SW480 (cell line): ENCODE measurements at regions not wholly inside any gene's neighbourhood (a gene's known extent, or its start where the extent isn't known, plus 50 kb on each side); places are given as distances from the start of the nearest gene placed in this dataset.
"Not testable (repeated sequence)": the region's sequence is repeated elsewhere in the genome, so short reads cannot be mapped to it uniquely, and the experiment has no call there.

Experiments
- DNase-seq: peaks from one replicate; pipeline ENCODE4 v3.0.0-alpha.2; 2016; ENCODE audit warnings: low spot score

- no peak for DNase-seq
Observed at GRCh38 chrX:1778817-1779216, 164.0 kb downstream of the ASMT start.

- no peak for DNase-seq
Observed at GRCh38 chrX:1779626-1780025, 164.8 kb downstream of the ASMT start.

- DNase-seq = no peak
Observed at GRCh38 chrX:1781766-1782165, 166.9 kb downstream of the ASMT start.

GRCh38 chrX:1784773-1785172 lies 169.9 kb downstream of the ASMT start:
- DNase-seq = no peak

- no peak for DNase-seq
Observed at GRCh38 chrX:1788300-1788911, 173.5 kb downstream of the ASMT start.

- no peak for DNase-seq
Observed at GRCh38 chrX:1792636-1793035, 177.8 kb downstream of the ASMT start.

DNA sequence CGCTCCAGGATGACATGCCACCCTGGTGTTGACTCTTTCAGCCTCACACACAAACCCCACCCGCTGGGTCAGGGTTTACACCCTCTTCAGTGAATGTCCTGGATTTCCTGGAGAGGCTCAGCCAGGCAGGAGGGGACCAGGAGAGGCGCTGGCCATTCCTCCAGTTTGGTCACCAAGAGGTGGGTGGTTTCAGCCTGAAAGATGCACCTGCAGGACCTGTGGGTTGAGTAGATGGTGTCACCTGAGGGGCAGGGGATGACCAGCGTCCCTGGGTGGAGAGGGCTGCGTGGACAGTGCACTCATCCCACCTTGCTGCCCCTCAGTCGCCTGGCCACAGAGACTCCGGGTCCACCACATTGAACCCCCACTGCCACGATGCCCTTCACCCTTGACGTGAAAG lies 179.7 kb downstream of the ASMT start:
- no peak for DNase-seq

GRCh38 chrX:1802912-1803311 lies 188.1 kb downstream of the ASMT start:
- DNase-seq = no peak

- DNase-seq = no peak
Observed at GRCh38 chrX:1803741-1804140, 188.9 kb downstream of the ASMT start.

DNA sequence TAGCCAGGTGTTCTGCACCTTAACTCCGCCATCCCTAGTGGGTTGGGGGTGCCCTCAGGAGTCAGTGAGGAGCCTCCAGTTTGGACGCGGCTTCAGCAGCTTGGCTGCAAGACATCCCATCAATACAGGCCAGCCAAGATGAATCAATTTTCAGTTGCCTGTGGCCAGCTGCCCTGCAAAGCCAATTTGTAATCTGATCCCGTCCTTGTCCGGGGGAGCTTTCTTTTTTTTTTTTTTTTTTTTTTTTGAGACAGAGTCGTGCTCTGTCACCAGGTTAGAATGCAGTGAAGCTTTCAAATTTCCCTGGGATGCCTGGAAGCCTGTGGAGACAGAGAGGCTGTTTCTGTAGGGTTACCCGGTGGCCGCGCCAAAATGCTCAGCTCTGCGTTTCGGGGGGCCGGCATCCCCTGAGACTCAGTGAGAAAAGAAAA lies 192.5 kb downstream of the ASMT start:
- DNase-seq = peak; percentile 38

- no peak for DNase-seq
Observed at GRCh38 chrX:1809581-1809980, 194.7 kb downstream of the ASMT start.

- no peak for DNase-seq
Observed at GRCh38 chrX:1813809-1814208, 198.9 kb downstream of the ASMT start.

DNA sequence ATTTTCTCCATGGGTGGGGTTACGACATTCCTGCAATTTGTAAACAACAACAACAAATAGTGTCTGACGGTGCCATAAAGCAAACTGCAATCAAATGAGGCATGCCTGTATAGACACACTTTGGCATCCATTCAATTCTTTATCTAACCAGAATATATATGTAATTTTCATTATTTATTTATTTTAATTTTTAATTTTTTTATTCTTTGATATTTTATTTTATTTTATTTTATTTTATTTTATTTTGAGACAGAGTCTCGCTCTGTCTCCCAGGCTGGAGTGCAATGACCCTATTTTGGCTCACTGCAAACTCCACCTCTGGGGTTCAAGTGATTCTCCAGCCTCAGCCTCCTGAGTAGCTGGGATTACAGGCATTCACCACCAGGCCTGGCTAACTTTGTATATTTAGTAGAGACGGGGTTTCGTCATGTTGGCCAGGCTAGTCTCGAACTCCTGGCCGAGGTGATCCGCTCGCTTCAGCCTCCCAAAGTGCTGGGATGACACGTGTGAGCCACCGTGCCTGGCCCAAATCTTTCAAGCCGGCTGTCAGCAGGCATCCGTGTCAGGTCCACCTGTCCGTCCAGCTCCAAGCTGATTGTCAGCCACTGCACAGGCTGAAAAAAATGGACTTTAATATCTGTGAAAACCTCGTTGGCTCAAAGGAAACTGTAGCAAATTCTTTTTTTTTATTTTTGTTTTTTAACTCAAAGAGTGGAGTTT lies 200.8 kb downstream of the ASMT start:
- DNase-seq = no peak

GRCh38 chrX:1816387-1816982 lies 201.6 kb downstream of the ASMT start:
- not testable (repeated sequence) for DNase-seq

- no peak for DNase-seq
Observed at GRCh38 chrX:1821846-1822245, 207.0 kb downstream of the ASMT start.

DNA sequence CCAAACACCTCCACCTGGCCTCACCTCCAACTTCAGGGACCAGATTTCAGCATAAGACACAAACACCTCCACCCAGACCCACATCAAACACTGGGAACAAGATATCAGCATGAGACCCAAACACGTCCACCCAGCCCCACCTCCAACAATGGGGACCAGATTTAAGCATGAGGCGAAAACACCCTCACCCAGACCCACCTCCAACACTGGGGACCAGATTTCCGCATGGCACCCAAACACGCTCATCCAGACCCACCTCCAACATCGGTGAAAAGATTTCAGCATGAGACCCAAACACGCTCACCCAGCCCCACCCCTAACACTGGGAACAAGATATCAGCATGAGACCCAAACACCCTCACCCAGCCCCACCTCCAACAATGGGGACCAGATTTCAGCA lies 210.0 kb downstream of the ASMT start:
- DNase-seq = no peak

- DNase-seq = no peak
Observed at GRCh38 chrX:1833656-1834360, 218.9 kb downstream of the ASMT start.

- DNase-seq = no peak
Observed at GRCh38 chrX:1835056-1835455, 220.2 kb downstream of the ASMT start.

GRCh38 chrX:1836683-1837082 lies 221.8 kb downstream of the ASMT start:
- DNase-seq = no peak

GRCh38 chrX:1841746-1842145 lies 226.9 kb downstream of the ASMT start:
- no peak for DNase-seq

- DNase-seq = not testable (repeated sequence)
Observed at GRCh38 chrX:1847000-1847399, 232.1 kb downstream of the ASMT start.

- DNase-seq = not testable (repeated sequence)
Observed at GRCh38 chrX:1847790-1848189, 232.9 kb downstream of the ASMT start.

DNA sequence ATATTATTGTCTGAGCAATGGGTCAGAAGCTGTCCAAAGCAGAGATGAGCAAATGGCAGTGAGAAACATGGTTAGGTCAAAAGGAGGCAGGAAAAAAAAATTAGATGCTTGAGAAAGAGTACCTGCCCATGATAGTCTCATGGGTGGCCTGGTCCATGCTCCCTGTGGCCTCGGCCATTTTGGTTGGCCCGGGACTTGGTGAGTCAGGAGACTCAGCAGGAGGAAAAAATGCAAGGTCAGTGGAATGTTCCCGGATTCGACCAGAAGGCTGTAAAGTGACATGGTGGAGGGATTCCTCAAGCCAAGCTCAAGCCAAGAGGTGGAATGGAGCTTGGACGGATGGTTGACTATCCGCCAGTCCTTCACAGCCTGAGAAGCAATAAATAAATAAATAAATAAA lies 236.7 kb downstream of the ASMT start:
- no peak for DNase-seq
